GM12878 (cell line): ENCODE measurements at regions not wholly inside any gene's neighbourhood (a gene's known extent, or its start where the extent isn't known, plus 50 kb on each side); places are given as distances from the start of the nearest gene placed in this dataset.

ENCODE experiments used
- ATAC-seq: fragments of 200-7000 bp; cut with Tn5 transposase; 3 replicates; pipeline ENCODE4 v1.9.1; 2020; ENCODE audit warnings: mild to moderate bottlenecking, moderate library complexity
- BruUV-seq: library from RNA; stranded (reverse); fragments of 400-500 nt; replicated peaks from 2 replicates; lab custom pipeline; 2021; lab: Mats Ljungman, UMichigan
- CTCF ChIA-PET: fragments of 300-600 bp; sonication (Branson Sonifier 250); formaldehyde crosslinking; extraction: SDS; loops from one replicate; lab custom pipeline; 2021; ENCODE audit warnings: inconsistent platforms; lab: Yijun Ruan, JAX
- POLR2A ChIA-PET: fragments of 350-600 bp; formaldehyde crosslinking; extraction: SDS; loops from one replicate; lab custom pipeline; 2021; ENCODE audit warnings: inconsistent platforms; lab: Charles Lee
- RAD21 ChIA-PET: fragments of 300-600 bp; sonication (Branson Sonifier 250); formaldehyde crosslinking; loops from one replicate; lab custom pipeline; 2023; ENCODE audit warnings: antibody characterized with exemption; ENCODE audit not compliant: unreplicated experiment; lab: Charles Lee
- SMC1A ChIA-PET: fragments of 300-600 bp; sonication (Branson Sonifier 250); formaldehyde crosslinking; loops from one replicate; lab custom pipeline; 2023; ENCODE audit not compliant: unreplicated experiment, uncharacterized antibody; lab: Charles Lee
- DNase-seq: peaks from one replicate; pipeline ENCODE4 v3.0.0-alpha.2; 2011; ENCODE audit warnings: low read depth, low spot score
- FAIRE-seq: peaks from 3 replicates; lab custom pipeline; 2011; peaks lifted over from hg19 to GRCh38; lab: Jason Lieb, UNC
- H2AFZ ChIP-seq: 2 replicates; pipeline ENCODE4 v1.6.0; 2011; ENCODE audit warnings: low read depth, low read length, control low read depth; ENCODE audit not compliant: control insufficient read depth
- H3K27ac ChIP-seq: 2 replicates; pipeline ENCODE4 v1.5.1; 2011; ENCODE audit warnings: control low read depth; ENCODE audit not compliant: control insufficient read depth, insufficient read depth
- H3K27me3 ChIP-seq, 2 experiments: replicated peaks in 1 of 2; 2 replicates each; pipeline versions ENCODE4 v1.6.0 to v1.6.1; 2011; ENCODE audit warnings: low read length in 1 of 2; ENCODE audit not compliant: control insufficient read depth in 2 of 2, insufficient read depth in 2 of 2
- H3K36me3 ChIP-seq, 2 experiments: 2 replicates each; pipeline ENCODE4 v1.5.1; 2011; ENCODE audit warnings: low read length in 1 of 2; ENCODE audit not compliant: control insufficient read depth in 2 of 2, insufficient read depth in 2 of 2
- H3K4me1 ChIP-seq: 2 replicates; pipeline ENCODE4 v1.6.1; 2011; ENCODE audit warnings: mild to moderate bottlenecking, low read length, moderate library complexity, mixed read lengths; ENCODE audit not compliant: control insufficient read depth, insufficient read depth
- H3K4me2 ChIP-seq: 2 replicates; pipeline ENCODE4 v1.6.0; 2011; ENCODE audit warnings: control low read depth; ENCODE audit not compliant: control insufficient read depth, insufficient read depth
- H3K4me3 ChIP-seq: fragments of 200-600 bp; sonication (generic); 2 replicates; pipeline ENCODE4 v1.5.1; 2016
- H3K79me2 ChIP-seq: 2 replicates; pipeline ENCODE4 v1.6.0; 2011; ENCODE audit warnings: low read length; ENCODE audit not compliant: control insufficient read depth, insufficient read depth
- H3K9ac ChIP-seq: 2 replicates; pipeline ENCODE4 v1.8.0; 2011; ENCODE audit warnings: low read length, control low read depth, mixed read lengths; ENCODE audit not compliant: control insufficient read depth, insufficient read depth
- H3K9me3 ChIP-seq: replicated peaks from 3 replicates; pipeline ENCODE4 v1.5.1; 2011; ENCODE audit warnings: mild to moderate bottlenecking, low read length; ENCODE audit not compliant: control insufficient read depth, insufficient read depth
- H4K20me1 ChIP-seq: 2 replicates; pipeline ENCODE4 v1.6.0; 2011; ENCODE audit not compliant: control insufficient read depth, insufficient read depth
- JUNB ChIP-seq: IDR thresholded peaks from 2 replicates; pipeline ENCODE4 v1.6.1; 2016; ENCODE audit warnings: antibody characterized with exemption, mild to moderate bottlenecking
- RCOR1 ChIP-seq: conservative IDR thresholded peaks from 2 replicates; pipeline ENCODE4 v1.6.1; 2012; ENCODE audit warnings: low read depth, low read length, improper control_type of control experiment
- WGBS: methylation state at CpG from one replicate; pipeline ENCODE4 v1.1.6; 2016; ENCODE audit warnings: low lambda C conversion rate; ENCODE audit not compliant: insufficient replicate concordance, insufficient coverage; ENCODE audit errors: missing lambda C conversion rate; 5-methylcytosine and 5-hydroxymethylcytosine counted together
- in situ Hi-C: fragments of 300-500 bp; cut with MboI; formaldehyde crosslinking; loops from 9 replicates; pipeline ENCODE4 v1.14.3; 2018; ENCODE audit warnings: mixed read lengths
- intact Hi-C: fragments of 100-400 bp; cut with micrococcal nuclease; formaldehyde crosslinking; loops from one replicate; pipeline ENCODE4 v1.14.2; 2022; ENCODE audit not compliant: unreplicated experiment
- TF ChIP-seq, protein P1 (sequence below): fragments of 450-650 bp; IDR thresholded peaks from 2 replicates; pipeline ENCODE4 v1.6.1; 2017; ENCODE audit warnings: antibody characterized with exemption, mild to moderate bottlenecking, moderate library complexity

GRCh38 chr1:222015686-222016085 is 273.8 kb upstream of the DUSP10 start (continued):
- TF ChIP-seq, protein P1, sequence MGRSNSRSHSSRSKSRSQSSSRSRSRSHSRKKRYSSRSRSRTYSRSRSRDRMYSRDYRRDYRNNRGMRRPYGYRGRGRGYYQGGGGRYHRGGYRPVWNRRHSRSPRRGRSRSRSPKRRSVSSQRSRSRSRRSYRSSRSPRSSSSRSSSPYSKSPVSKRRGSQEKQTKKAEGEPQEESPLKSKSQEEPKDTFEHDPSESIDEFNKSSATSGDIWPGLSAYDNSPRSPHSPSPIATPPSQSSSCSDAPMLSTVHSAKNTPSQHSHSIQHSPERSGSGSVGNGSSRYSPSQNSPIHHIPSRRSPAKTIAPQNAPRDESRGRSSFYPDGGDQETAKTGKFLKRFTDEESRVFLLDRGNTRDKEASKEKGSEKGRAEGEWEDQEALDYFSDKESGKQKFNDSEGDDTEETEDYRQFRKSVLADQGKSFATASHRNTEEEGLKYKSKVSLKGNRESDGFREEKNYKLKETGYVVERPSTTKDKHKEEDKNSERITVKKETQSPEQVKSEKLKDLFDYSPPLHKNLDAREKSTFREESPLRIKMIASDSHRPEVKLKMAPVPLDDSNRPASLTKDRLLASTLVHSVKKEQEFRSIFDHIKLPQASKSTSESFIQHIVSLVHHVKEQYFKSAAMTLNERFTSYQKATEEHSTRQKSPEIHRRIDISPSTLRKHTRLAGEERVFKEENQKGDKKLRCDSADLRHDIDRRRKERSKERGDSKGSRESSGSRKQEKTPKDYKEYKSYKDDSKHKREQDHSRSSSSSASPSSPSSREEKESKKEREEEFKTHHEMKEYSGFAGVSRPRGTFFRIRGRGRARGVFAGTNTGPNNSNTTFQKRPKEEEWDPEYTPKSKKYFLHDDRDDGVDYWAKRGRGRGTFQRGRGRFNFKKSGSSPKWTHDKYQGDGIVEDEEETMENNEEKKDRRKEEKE = no peak

DNA sequence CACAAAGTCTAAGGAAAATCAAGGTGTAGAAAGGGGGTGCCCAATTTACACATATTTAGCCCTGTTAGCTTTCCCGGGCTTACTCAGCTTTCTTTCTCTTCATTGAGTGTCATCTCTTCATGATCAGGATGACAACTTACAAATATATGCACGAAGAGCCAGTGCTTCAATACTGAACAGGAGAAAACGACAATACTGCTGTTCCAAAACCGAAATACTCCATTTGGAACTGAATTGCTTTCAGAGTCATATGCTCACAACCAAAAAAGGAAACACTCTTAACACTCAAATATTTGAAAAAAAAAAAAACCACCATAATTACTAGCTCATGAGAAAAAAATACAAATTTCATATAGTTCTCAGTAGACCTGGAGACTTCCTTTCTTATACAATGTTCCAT is 272.1 kb upstream of the DUSP10 start:
- in situ Hi-C loops (no loop called here), intact Hi-C loops (loop anchor here (5.0 kb wide), 1 partner anchor 537 kb away; no protein-coding TSS in a partner anchor)
- Histone ChIP-seq H3K79me2 (no peaks in the 10 kb centered on the region), H3K9ac (no peak overlapping the region), H3K36me3 (no peaks in the 10 kb centered on the region), H2AFZ (no peak overlapping the region), H3K4me1 (no peaks in the 10 kb centered on the region), H3K27me3 (no peaks in the 10 kb centered on the region), H3K27ac (no peak overlapping the region), H3K9me3 (no peaks in the 10 kb centered on the region; the same call in 2 of the 3 replicates), H4K20me1 (no peaks in the 10 kb centered on the region), H3K4me3 (no peak overlapping the region), H3K4me2 (no peak overlapping the region)
- BruUV-seq = no TSS peak
- ChIA-PET RAD21 (interaction anchor here (0.7 to 1.6 kb wide), 2 partner anchors 15 to 22 kb away, joined by 3 read pairs; no protein-coding TSS in a partner anchor), POLR2A (interaction anchor here (0.6 kb wide), 1 partner anchor 139 kb away, joined by 3 read pairs; no protein-coding TSS in a partner anchor), CTCF (interaction anchor here (1.1 kb wide), 1 partner anchor 536 kb away, joined by 6 read pairs; no protein-coding TSS in a partner anchor), SMC1A (interaction anchor here (0.8 to 1.7 kb wide), 7 partner anchors 9 to 470 kb away, joined by 3 to 8 read pairs (median 3); partner anchors contain the start of gene DUSP10)
- 10% methylated on average over 4 of the region's 4 CpGs for WGBS
- DNase-seq (no peak), ATAC-seq (no peak), FAIRE-seq (no peak)
- no peak for TF ChIP-seq JUNB
- no peak for TF ChIP-seq RCOR1
